Activated CD4-positive, alpha-beta T cell treated with anti-CD3 and anti-CD28 coated beads for 36 hours (primary cell): ENCODE measurements at regions not wholly inside any gene's neighbourhood (a gene's known extent, or its start where the extent isn't known, plus 50 kb on each side); places are given as distances from the start of the nearest gene placed in this dataset.

ENCODE experiments used
- ATAC-seq: fragments of 200-7000 bp; cut with Tn5 transposase; one replicate; pipeline ENCODE4 v1.10.0; 2021; ENCODE audit warnings: mild to moderate bottlenecking, moderate library complexity
- CTCF ChIA-PET: fragments of 350-600 bp; sonication (Branson Sonifier 250); formaldehyde crosslinking; loops from one replicate; lab custom pipeline; 2021; ENCODE audit warnings: antibody characterized with exemption; lab: Charles Lee
- POLR2A ChIA-PET: fragments of 350-600 bp; sonication (Branson Sonifier 250); formaldehyde crosslinking; loops from one replicate; lab custom pipeline; 2021; ENCODE audit warnings: antibody characterized with exemption, inconsistent platforms; lab: Charles Lee
- DNase-seq: peaks from one replicate; pipeline ENCODE4 v3.0.0-alpha.2; 2020
- H3K27ac Mint-ChIP-seq: one replicate; pipeline ENCODE4 v1.8.0; 2021; ENCODE audit warnings: mixed read lengths
- H3K27me3 Mint-ChIP-seq: one replicate; pipeline ENCODE4 v1.8.0; 2021; ENCODE audit warnings: mixed read lengths
- H3K36me3 Mint-ChIP-seq: one replicate; pipeline ENCODE4 v1.8.0; 2021; ENCODE audit warnings: low read depth, mixed read lengths
- H3K4me1 Mint-ChIP-seq: one replicate; pipeline ENCODE4 v1.8.0; 2021; ENCODE audit warnings: mixed read lengths
- H3K4me3 Mint-ChIP-seq: one replicate; pipeline ENCODE4 v1.8.0; 2021; ENCODE audit warnings: mild to moderate bottlenecking, moderate library complexity, mixed read lengths
- H3K9me3 Mint-ChIP-seq: one replicate; pipeline ENCODE4 v1.8.0; 2021; ENCODE audit warnings: low read depth, mixed read lengths
- intact Hi-C, 2 experiments: fragments of 100-400 bp; cut with DNase I in 1 of 2; cut with micrococcal nuclease in 1 of 2; formaldehyde crosslinking; loops; one replicate each; pipeline versions ENCODE4 v1.14.2 to v1.15.1; 2022 to 2024; cut with DNase I, micrococcal nuclease

- DNase-seq (no peak), ATAC-seq (no peak)
- no peak overlapping the region for H3K4me3 Mint-ChIP-seq
- H3K27me3 Mint-ChIP-seq, result no peaks in the 10 kb centered on the region
- H3K27ac Mint-ChIP-seq, result no peak overlapping the region
- intact Hi-C loops, result no loop called here
- H3K9me3 Mint-ChIP-seq, result no peaks in the 10 kb centered on the region
- ChIA-PET CTCF (no interaction called here), POLR2A (no interaction called here)
- H3K36me3 Mint-ChIP-seq, result no peaks in the 10 kb centered on the region
- no peaks in the 10 kb centered on the region for H3K4me1 Mint-ChIP-seq
Observed at GRCh38 chr22:48641906-48642475, 1185.7 kb downstream of the BRD1 start.

DNA sequence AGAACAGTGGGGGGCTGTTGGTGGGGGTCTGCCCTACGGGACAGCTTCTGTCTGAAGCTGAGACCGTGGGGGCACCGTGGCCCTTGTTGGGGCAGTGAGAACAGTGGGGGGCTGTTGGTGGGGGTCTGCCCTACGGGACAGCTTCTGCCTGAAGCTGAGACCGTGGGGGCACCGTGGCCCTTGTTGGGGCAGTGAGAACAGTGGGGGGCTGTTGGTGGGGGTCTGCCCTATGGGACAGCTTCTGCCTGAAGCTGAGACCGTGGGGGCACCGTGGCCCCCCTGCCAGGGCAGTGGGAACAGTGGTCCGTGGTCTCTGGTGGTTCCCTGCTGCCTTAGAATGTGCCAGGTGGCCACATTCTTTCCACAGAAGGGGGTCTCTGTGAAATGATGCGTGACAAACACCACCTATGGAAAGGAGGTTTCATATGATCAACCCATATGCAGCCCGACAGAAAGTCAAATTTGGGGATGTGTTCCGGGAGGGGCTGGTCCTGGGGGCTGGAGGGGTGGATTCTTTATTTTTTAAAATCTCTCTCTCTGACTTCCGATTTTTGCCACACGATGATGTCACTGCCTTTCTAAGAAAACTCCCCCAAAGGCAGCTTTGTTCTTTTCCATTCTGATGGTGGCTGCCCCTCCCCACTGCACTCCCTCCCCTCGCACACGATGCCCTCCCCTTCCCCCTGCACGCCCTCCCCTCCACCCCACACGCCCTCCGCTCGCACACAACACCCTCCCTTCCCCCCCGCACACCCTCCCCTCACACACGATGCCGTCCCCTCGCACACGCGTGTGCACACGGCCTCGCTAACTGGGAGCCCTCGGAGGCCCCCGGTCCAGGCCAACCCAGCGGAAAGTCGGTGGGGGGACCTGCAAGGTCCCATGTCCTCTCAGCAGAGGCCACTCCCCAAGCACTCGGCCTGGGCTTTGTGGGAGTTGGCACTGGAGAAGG lies 1186.5 kb downstream of the BRD1 start:
- Mint-ChIP-seq H3K27ac (no peak overlapping the region), H3K4me3 (no peak overlapping the region), H3K9me3 (no peaks in the 10 kb centered on the region), H3K4me1 (peaks cover 3% of the 10 kb centered on the region), H3K36me3 (no peaks in the 10 kb centered on the region), H3K27me3 (no peaks in the 10 kb centered on the region)
- DNase-seq (no peak), ATAC-seq (no peak)
- intact Hi-C loops, result no loop called here
- ChIA-PET POLR2A (no interaction called here), CTCF (no interaction called here)

- H3K36me3 Mint-ChIP-seq, result no peaks in the 10 kb centered on the region
- H3K4me1 Mint-ChIP-seq, result peaks cover 7% of the 10 kb centered on the region
- no peak overlapping the region for H3K4me3 Mint-ChIP-seq
- ChIA-PET POLR2A (no interaction called here), CTCF (no interaction called here)
- no peak for ATAC-seq
- intact Hi-C loops, result no loop called here
- no peaks in the 10 kb centered on the region for H3K9me3 Mint-ChIP-seq
- DNase-seq, result no peak
- H3K27me3 Mint-ChIP-seq, result no peaks in the 10 kb centered on the region
- no peak overlapping the region for H3K27ac Mint-ChIP-seq
Observed at GRCh38 chr22:48639896-48640748, 1187.6 kb downstream of the BRD1 start.

DNA sequence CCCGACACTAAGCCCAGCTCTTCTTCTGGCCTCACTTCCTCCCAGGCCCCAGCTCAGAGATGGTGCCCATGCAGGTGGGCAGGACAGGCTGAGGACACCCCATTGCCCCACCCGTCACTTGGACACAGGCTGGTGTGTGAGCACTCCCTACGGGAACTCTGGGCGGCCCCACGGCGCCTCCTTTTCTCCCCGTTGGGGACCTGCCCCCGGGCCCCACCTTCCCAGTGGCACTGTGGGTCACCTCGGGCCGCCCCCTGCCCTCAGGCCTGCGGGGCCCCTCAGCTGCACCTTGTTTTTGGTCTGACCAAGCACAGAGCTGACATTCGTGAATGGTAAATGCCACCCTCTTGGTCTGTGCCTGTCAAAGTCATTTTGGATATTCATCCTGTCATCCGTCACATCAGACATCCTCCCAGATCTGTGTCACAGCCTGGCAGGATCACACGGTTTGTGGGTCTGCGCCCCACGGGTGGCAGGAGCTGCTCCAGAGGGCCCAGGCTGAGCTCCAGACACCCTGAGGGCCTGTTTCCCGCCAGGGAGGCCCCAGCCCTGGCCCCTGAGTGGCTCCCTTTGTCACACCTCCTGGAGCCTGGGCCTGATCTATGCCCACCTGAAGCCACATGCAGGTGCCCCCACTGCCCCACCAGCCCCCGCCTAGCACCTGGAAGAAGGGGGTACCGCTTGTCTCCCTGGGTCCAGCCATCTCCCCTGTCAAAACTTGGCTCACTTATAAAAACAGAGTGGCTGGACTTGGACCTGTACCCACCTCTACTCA lies 1188.5 kb downstream of the BRD1 start:
- CTCF ChIA-PET, result no interaction called here
- ATAC-seq (no peak), DNase-seq (no peak)
- Mint-ChIP-seq H3K36me3 (no peaks in the 10 kb centered on the region), H3K27ac (no peak overlapping the region), H3K4me3 (no peak overlapping the region), H3K9me3 (no peaks in the 10 kb centered on the region), H3K4me1 (peaks cover 7% of the 10 kb centered on the region), H3K27me3 (no peaks in the 10 kb centered on the region)
- intact Hi-C loops, result no loop called here
- POLR2A ChIA-PET, result no interaction called here

DNA sequence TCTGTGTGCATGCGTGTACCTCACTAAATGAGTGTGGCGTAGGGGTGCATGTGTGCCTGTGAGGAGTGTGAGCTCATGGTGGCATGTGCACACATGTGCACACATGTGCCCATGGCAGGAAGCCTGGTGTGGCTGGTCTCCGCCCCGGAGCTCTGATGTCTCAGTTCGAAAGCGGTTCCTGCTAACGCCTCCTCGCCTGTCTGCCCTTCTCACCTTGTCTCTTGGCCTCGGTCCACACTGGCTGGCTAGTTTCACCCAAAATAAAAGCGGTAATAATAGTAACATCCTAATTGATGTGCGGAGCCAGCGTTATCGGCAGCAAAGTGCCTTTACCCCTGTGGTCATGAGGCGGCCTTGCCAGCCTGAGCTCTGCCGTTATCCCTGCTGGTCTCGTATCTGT lies 1190.4 kb downstream of the BRD1 start:
- Mint-ChIP-seq H3K4me1 (peaks cover 7% of the 10 kb centered on the region), H3K27ac (no peak overlapping the region), H3K27me3 (no peaks in the 10 kb centered on the region), H3K4me3 (no peak overlapping the region), H3K9me3 (no peaks in the 10 kb centered on the region), H3K36me3 (no peaks in the 10 kb centered on the region)
- ATAC-seq, result no peak
- intact Hi-C loops, result no loop called here
- ChIA-PET POLR2A (no interaction called here), CTCF (no interaction called here)
- DNase-seq, result no peak

DNA sequence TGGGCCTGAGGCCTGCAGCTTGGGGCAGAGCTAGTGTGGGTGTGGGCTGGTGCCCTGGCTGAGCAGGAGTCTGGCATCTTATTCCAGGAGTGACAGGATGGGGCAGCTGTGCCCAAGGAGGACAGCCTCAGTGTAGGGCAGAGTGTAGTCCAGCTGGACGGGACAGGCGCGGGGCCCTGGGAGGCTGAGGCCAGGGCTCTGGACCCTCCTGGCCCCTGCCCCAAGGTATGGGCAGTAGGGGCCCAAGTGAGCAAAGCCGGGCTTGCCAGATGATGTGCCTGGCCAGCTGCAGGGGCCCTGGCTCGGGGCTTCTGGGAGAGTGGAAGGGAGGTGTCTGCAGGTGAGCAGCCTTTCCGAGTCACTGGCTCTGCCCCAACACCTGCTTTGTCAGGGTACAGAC lies 1190.9 kb downstream of the BRD1 start:
- H3K4me3 Mint-ChIP-seq, result no peak overlapping the region
- POLR2A ChIA-PET, result no interaction called here
- CTCF ChIA-PET, result no interaction called here
- H3K4me1 Mint-ChIP-seq, result peaks cover 7% of the 10 kb centered on the region
- no peaks in the 10 kb centered on the region for H3K36me3 Mint-ChIP-seq
- H3K27ac Mint-ChIP-seq, result no peak overlapping the region
- H3K9me3 Mint-ChIP-seq, result no peaks in the 10 kb centered on the region
- intact Hi-C loops, result no loop called here
- ATAC-seq, result no peak
- DNase-seq, result no peak
- no peaks in the 10 kb centered on the region for H3K27me3 Mint-ChIP-seq

DNA sequence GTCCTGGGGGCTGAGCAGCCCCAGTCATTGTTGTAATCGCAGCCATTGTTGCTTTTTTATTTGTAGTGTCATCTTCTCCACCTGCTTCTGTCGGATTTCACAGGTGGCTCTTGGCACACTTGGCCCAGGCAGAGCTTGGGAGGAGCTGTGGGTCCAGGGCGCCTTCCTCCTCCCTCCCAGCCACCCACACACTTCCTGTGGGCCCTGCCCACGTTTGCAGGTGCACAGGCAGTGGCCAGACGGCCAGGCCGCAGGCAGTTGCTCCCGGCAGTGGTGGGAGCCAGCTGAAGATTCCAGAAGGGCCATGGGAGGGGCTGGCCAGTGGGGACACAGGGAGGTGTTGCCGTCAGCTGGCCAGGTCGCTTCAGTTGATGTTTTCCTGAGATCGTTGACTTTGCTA lies 1191.9 kb downstream of the BRD1 start:
- no peaks in the 10 kb centered on the region for H3K27me3 Mint-ChIP-seq
- H3K27ac Mint-ChIP-seq, result no peak overlapping the region
- peaks cover 7% of the 10 kb centered on the region for H3K4me1 Mint-ChIP-seq
- no peaks in the 10 kb centered on the region for H3K36me3 Mint-ChIP-seq
- no peak overlapping the region for H3K4me3 Mint-ChIP-seq
- no peak for DNase-seq
- CTCF ChIA-PET, result no interaction called here
- no peaks in the 10 kb centered on the region for H3K9me3 Mint-ChIP-seq
- intact Hi-C loops, result no loop called here
- POLR2A ChIA-PET, result no interaction called here
- no peak for ATAC-seq

- no peak for DNase-seq
- ATAC-seq, result no peak
- no peak overlapping the region for H3K4me3 Mint-ChIP-seq
- H3K27ac Mint-ChIP-seq, result no peak overlapping the region
- ChIA-PET POLR2A (no interaction called here), CTCF (no interaction called here)
- no peaks in the 10 kb centered on the region for H3K36me3 Mint-ChIP-seq
- H3K27me3 Mint-ChIP-seq, result no peaks in the 10 kb centered on the region
- intact Hi-C loops, result no loop called here
- H3K9me3 Mint-ChIP-seq, result no peaks in the 10 kb centered on the region
- peaks cover 7% of the 10 kb centered on the region for H3K4me1 Mint-ChIP-seq
Observed at GRCh38 chr22:48635031-48635430, 1192.6 kb downstream of the BRD1 start.

- Mint-ChIP-seq H3K9me3 (no peaks in the 10 kb centered on the region), H3K4me1 (peaks cover 7% of the 10 kb centered on the region), H3K4me3 (no peak overlapping the region), H3K36me3 (no peaks in the 10 kb centered on the region), H3K27me3 (no peaks in the 10 kb centered on the region), H3K27ac (no peak overlapping the region)
- CTCF ChIA-PET, result no interaction called here
- POLR2A ChIA-PET, result no interaction called here
- no peak for DNase-seq
- intact Hi-C loops, result no loop called here
- ATAC-seq, result no peak
Observed at GRCh38 chr22:48633996-48634836, 1193.5 kb downstream of the BRD1 start.

DNA sequence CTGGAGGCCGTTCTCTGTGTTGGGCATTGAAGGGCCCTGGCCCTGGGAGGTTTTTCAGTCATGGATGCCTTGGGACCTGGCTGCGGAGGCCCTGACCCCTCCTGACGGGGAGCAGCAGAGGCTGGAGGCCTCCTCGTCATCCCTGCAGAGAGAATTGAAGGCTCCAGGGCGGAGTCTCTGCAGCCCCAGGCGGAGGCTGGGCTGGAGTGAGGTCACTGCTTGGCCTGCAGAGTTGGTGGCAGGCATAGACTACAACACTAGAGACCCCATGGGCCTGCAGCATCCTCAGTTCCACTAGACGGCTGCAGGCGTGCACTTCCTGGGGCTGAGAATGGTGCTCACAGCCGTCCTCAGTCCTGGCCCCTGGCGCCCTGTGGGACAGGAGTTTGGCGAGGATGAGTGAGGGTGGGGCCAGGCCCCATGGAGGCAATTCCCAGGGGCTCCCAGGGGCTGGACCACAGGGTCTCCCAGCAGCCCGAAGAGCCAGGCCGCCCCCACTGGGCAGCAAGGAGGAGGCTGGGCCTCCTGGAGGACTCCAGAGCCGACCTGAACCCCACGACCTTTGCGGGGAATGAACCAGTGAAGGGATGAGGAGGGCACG lies 1194.9 kb downstream of the BRD1 start:
- no peak overlapping the region for H3K4me3 Mint-ChIP-seq
- ATAC-seq (no peak), DNase-seq (no peak)
- no peaks in the 10 kb centered on the region for H3K36me3 Mint-ChIP-seq
- peaks cover 7% of the 10 kb centered on the region for H3K4me1 Mint-ChIP-seq
- no peaks in the 10 kb centered on the region for H3K9me3 Mint-ChIP-seq
- intact Hi-C loops, result no loop called here
- ChIA-PET POLR2A (no interaction called here), CTCF (no interaction called here)
- no peaks in the 10 kb centered on the region for H3K27me3 Mint-ChIP-seq
- H3K27ac Mint-ChIP-seq, result no peak overlapping the region
